Suppressor macrophage treated with lipopolysaccharide for 4 hours (primary cell): ENCODE measurements at regions not wholly inside any gene's neighbourhood (a gene's known extent, or its start where the extent isn't known, plus 50 kb on each side); places are given as distances from the start of the nearest gene placed in this dataset.
"Not testable (repeated sequence)": the region's sequence is repeated elsewhere in the genome, so short reads cannot be mapped to it uniquely, and the experiment has no call there.

Experiments
- DNase-seq: peaks from one replicate; pipeline ENCODE4 v3.0.0-alpha.2; 2020

DNA sequence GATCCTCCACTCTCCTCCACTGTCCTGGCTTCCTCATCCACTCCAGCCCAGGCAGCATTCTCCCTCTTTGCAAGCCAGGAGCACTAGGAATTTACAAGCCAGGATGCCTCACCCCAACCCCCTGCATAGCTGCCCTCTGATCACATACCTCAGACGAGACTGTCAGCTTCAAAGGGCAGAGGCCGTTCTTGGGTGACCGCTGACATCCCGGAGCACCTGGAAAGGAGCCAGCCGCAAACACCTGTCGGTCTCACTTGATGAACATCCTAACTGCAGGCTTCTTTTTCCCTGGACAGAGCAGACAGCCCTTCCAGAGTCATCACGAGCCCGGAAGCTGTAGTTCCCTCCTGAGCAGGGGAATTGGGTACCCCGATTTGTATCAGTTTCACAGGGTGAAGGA lies 451.3 kb upstream of the B3GAT1 start:
- DNase-seq = no peak

DNA sequence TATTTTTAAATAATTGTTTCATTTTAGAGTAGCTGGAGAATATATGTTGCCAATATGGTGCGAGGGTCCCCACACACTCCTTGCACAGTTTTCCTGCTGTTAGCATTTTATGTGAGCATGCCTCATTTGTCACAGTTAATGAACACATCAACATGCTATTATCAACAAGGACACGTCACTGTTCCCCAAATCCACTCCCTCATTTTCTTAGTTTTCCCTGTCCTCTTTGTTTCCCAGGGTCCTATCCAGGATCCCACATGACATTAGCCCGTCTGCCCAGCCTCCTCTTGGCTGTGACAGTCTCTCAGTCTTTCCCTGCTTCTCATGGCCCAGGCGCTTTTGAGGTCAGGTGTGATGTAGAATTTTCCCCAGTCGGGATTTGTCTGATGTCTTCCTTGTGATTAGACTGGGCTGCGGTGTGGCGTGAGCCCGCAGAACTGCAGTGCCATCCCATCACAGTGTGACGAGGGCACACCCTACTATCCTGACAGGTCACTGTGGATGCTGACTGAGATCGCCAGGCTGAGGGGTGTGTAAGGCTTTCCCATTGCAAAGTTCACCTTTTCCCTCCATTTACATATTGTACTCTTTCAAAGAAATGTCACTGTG lies 450.6 kb upstream of the B3GAT1 start:
- DNase-seq = no peak

DNA sequence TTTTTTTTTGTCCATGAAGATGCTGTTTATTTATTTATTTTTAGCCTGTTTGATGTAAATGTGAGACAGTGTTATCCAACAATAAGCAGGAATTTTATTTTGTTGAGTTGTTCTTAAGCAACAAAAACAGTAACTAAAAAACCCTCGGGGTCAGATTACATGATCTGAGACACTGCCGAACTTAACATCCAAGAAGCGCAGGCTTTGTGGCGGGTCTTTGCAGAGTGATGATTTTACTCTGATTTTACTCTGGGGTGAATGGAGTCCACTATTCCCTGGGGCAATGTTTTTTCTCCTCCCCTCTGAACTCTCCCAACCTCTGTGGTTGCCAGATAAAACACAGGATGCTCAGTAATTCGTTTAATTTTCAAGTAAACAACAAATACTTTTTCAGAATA lies 450.1 kb upstream of the B3GAT1 start:
- DNase-seq = no peak

DNA sequence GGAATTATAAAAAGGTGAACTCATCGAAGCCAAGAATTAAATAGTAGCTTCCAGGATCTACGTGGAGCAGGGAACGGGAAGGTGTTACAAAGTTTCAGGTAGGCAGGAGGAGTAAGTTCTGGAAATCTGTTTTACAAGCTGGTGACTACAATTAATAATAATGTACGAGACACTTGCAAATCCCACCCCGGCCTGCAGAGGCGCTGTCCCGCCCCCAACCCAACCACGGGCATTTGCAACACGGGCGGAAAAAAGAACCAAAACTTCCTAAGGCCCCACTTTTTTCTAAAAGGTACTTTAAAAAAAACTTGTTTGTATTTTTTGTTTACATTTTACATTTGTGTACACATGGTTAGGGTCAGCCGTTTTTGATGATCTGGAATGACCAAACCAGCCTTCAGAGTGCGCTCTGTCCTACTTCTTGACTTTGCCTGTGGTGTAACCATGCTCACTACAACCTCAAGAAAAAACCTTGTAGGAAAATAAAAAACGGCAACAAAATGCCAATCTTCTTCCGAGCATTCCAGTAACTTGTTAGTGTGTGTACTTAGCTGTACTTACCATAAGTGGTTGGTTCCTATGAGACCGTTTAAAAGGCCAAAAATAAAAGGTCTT lies 449.6 kb upstream of the B3GAT1 start:
- DNase-seq = no peak

DNA sequence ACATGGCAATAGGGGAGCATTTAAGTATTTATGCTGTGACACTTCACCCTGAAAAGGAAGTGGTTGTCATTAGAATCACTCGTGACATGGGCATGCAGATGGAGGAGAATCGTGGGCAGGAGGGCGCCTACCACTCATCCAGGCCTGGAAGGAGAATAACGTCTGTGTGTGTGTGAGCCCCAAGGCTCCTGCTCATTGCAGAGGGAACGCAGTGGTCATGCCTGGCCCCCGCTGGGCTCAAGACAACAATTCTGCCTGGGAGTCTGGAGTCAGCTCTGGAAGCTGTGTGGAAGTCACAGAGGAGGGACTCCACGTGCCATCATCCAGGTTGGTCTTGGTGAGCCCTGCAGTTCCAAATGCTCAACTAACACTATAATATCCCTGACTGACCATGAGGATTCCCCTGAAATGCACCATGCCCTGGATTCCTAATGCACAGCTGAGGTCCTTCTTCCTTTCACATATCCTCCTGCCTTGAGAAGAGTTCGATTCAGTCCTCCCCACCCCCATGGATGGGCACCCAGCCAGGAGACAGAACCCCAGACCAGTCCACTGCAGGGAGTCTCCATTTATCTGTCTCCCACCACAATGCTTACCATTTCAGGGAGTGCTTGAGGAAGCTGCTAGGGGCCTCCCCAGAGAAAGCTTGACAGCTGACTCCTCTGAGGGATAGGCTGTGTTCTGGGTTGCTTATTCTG lies 446.9 kb upstream of the B3GAT1 start:
- DNase-seq = no peak

DNA sequence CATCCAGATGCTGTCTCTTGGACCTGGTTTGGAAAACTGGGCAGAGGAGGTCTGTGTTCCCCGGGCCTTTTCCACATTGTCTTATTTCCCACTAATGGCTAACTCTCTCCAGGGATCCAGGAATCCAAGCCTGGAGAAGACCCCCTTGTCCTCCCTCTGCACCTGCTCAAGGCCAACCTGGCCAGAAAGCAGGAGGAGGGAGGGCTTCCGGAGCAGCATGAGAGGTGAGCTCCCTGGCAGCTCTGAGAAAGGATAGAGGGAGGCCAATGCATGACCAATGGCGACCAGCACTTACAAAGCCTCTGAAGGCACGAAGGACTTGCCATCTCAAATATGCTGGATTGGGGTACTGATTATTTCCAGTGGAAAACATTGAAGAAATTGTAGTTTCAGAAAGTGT lies 445.0 kb upstream of the B3GAT1 start:
- DNase-seq = no peak

DNA sequence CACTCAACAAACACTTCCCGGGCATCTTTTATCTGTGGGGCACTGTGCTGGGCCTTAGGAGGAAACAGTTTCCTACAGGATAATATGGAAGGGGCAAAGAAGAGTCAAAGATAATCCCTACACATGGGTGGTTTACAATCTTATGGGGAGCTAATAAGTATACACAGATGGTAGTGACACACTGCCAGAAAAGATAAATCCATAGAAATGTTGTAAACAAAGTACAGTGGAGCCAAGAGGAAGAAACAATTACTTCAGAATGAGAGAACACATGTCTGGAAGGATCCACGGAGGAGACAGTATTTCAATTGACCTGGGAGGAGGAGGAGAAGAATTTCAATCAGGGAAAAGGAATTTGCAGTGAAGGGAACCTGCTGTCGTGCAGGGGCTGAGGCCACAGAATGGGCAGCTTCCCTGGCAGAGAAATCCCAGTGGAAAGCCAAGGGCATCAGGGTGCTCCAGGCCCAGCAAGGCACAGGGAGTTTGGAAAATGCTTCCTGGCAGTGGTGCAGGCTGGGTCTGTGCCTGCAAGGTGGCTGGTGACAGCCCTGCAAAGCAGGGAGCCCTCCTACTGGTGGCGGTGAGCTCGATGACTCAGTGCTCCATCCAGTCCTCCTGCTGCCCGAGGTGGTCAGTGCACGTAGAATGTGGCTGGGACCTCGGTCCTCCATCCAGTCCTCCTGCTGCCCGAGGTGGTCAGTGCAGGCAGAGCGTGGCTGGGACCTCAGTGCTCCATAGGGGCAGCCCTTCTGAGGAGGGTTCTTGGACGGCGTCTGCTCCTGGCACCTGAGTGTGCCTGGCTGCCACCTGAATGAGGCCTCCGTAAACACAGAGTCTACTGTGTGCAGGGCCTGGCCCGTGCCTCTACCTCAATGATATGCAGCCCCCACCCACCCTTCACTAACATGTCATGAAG lies 444.3 kb upstream of the B3GAT1 start:
- no peak for DNase-seq

DNA sequence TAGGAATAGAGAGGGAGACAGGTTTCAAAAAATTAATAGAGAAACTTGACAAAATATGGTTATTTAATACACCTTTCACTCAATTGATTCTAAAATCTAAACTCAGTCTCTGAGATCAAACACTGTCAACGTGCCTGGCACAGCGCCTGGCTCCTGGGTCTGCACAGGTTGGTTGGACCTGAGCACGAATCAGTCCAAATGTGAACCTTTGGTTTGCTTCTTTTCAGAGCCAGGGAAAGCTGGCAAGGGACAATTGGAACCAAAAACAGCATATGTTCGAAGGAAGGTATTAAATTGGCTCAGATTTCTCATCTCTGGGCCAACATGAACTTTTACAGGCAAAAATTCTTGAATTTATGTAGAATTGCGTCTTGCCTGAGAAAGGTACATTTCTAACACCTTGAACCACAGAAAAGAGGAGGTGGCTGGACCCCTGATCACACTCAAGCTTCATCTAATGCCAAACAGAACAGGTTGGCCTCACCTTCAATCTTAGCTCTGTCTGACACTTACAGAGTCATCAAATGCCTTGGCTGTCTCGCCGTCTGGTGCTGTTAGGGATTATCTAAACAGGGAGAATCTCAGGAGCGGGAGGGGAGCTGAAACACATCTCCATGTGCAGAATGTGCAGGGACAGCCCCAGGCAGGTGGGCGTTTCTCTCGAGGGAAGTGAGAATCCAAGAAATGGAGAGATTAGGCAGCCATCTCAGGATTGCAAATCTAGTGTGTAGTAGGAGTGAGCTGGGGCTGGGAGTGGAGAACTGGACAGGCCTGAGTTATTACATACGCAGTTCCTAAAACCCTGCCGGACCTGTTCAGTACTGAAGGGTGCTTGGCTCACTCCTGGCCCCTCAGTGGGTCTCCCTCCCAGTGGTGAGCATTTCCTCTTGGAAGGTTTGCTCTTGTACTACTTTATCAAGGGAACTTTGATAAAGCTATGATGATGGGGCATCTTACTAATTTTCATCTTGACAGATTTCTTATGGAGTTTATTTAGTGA lies 442.2 kb upstream of the B3GAT1 start:
- no peak for DNase-seq

DNA sequence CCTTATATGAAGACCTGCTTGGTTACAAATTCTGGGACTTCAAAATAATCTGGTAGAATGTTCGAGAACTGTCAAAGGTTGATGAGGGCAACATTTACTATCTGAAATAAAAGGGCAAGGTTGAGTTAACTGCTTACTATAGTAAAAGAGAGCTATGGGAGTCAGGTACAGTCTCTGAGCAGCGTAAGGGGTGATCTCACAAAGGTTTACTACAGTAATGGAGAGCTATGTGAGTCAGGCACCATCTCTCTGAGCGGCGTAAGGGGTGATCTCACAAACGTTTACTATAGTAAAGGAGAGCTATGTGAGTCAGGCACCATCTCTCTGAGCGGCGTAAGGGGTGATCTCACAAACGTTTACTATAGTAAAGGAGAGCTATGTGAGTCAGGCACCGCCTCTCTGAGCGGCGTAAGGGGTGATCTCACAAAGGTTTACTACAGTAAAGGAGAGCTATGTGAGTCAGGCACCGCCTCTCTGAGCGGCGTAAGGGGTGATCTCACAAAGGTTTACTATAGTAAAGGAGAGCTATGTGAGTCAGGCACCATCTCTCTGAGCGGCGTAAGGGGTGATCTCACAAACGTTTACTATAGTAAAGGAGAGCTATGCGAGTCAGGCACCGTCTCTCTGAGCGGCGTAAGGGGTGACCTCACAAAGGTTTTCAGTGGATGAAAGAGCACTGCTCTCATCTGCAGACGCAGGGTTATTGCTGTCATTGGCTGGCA lies 439.6 kb upstream of the B3GAT1 start:
- DNase-seq = not testable (repeated sequence)

DNA sequence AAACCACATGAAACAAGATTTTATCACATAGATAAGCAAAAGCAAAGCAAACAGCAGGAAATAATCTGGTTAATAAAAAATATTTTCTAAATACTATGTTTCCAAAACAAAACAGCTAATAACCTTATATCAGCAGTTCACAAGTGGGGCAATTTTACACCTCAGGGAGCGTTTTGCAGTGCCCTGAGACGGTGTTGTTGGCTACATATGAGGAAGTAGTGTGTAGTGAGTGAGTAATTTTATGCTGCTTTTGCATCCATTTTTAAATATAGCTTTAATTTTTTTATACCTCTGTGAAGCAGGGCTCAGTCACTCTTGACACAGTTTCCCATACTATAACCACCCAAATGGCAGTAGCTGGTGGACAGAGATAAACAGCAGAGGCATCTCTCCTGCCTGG lies 438.5 kb upstream of the B3GAT1 start:
- no peak for DNase-seq

DNA sequence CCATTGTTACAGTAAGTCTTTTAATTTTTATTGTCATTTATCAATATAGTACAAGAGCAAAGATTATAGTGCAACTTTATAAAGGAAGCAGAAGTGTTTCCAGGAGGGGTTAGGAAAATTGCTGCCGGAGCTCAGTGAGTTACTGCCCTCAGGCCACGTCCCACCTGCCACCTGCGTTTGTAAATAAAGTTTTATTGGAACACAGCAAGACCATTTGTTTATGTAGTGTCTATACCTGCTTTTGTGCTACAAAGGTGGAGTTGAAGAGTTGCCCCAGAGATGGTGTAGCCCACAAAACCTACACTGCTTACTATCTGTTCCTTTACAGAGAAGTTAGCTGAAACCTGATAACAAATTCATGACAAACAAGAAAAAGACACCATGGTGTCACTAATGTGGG lies 437.8 kb upstream of the B3GAT1 start:
- no peak for DNase-seq

DNA sequence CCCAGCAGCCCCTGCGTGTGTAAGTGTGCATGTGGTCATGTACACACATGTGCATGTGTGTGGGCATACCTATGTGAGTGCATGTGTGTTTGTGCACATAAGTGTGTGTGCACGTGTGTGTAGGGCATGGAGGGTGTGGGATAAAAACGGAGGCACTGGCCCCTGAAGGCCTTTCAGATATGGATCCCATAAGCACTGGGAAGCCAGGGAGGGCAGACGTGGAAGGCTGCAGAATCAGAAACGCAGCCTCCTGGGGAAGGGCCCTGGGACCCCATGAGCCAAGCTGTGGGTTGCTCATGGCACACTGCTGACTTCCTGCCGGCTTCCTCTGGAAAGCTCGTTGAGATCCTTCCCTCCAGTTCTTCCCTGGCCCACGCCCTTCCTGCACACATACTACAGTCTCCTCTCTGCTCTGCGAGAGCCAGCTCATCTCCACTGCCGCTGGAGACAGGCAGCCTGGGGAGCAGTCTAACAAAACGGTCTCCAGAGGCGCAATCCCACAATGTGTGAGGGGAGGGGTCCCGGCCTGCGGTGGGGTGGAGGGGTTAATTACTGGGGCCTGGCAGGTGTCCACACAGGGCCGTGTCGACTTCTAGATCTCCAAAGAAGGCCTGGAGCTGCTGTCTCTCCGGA lies 435.2 kb upstream of the B3GAT1 start:
- no peak for DNase-seq

DNA sequence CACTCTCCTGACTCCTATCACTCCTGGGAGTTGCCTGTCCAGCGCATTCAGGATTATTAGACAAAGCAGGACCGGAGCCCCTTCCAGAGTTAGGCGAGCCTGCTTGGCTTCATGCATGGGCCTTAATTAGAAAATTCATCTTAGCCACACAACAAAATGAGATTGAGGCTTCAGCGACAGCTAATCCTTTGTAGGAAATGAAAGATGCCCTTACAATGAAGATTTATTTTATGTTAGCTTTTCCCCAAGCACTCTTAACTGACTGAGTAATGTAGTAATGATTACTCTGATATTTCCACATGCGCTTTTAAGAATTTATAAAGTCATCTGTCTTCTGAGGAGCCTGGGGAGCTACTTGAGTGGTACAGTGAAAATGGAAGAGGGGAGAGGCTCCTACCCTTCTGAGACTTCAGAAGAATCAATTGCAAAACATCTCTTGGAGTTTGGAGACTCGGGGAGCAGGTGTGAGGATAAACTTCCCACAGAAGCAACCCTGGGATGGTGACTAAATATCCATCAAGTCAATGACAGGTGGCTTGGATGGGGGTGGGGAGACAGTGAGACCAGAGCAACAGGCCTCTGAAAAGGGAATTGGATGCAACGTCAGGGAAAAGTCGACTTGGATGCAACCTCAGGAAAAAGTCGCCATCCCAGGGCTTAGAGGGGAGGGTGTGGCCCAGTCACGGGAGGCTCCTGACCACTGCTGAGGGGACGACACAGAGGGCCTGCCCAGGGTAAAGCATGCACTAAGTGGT lies 434.5 kb upstream of the B3GAT1 start:
- DNase-seq = no peak

DNA sequence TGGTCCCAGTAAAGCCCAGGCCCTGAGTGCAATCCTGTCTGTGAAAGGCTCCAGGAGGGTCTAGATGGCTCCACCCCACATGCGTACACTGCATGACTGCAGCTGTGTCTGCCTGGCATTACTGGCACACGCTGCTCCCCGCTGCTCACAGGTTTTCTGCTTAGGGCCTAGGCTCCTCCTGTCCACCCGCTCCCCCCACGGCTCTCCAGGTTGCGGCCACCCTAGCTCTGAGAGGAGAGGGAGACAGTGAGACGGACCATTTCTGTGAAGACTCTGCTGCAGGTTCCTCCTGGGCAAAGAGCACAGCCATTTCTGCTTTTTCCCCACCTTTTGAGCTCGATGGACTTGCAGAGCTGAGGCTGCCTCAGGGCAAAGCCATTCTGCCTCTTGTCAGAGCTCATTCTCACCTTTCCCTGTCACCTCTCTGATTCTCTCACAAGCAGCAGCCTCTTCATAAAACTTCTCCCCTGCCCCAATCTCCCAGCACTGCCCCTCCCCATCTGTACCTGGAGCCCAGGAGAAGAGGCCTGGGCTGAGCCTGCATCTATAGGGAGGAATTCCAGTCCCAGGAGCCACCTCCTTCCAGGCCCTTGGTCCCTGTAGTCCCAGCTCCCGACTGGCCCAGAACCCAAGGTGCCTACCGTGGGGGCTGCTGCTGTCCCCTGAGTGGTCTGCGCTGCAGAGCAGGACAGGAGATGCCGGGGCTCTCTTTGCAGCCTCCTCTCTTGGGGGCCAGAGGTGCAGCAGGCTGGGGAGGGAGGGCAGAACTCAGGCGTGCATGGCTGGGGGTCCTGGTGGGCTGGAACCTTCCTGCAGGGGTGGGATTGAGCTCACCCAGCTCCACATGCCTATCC lies 433.7 kb upstream of the B3GAT1 start:
- DNase-seq = no peak

DNA sequence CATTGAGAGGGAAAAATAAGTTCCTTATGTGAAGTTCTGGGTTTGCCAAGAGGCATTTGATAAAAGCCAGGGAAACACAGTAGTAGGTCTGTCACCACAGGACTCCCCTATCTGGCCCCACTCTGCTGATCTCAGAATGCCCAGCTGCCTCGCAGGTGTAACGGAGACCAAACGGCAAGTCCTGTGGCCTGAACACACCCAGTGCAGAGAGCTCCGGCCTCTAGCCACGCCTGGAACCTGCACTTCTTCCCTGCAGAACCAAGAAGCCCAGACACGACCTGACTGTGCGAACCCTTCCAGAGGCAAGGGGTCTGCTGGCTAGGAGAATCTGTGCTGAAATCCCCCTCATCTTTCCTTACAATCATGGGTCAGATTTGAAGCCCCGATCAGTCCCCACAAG lies 432.8 kb upstream of the B3GAT1 start:
- DNase-seq = no peak

DNA sequence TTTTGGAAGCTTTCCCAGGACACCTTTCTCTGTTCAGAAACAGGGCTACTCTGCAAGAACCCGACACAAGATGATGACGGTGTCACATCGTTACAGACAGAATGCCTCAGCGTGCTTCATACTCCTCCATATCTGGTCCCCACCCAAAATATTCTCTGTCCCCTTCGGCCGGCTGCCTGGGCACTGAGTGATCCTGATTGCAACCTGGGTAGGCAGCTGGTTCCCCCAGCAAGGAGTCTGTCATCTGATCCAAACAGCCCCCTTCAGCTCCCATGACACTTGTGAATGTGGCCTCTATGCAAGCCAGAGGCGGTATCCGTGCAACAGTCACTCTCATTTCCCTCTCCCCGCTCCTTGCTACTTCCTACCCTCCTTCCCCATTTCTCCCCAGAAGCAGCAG lies 431.7 kb upstream of the B3GAT1 start:
- DNase-seq = no peak

DNA sequence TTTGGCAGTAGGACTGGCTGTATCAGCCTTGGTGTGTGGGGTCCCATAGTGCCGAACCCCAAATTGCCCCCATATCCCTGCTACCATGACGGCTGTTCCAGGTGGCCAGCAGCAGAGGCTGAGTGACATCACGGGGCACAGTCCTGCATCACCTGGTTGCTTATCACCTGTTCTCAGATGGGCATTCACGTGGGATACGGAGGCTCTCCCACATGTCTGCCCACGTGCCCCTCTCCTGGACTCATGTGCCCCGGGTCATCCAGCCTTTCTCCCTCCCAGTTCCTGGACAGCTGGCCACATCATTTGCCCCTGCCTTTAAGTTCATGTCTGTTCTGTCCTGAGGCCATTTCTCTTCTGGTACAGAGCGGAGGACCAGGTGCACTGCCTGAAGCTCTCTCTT lies 431.0 kb upstream of the B3GAT1 start:
- DNase-seq = no peak

DNA sequence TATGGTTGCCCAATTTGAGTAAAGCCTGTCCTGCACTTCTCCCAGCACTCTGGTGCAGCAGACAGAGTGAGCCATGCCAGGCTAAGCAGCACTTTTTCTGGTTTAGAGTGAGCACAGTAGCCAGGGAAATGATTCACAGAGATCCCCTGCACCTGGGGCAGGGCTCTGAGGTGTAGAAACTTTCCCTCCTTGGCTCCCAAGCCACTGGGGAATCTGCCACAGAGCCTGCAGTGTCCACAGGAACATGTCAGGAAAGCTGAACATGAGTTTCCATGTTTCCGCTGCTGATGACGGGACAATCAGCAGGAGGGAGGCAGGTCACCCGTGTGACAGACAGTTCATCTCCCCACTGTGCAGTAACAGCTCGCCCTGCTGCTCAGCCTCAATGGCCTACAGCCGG lies 429.9 kb upstream of the B3GAT1 start:
- no peak for DNase-seq

DNA sequence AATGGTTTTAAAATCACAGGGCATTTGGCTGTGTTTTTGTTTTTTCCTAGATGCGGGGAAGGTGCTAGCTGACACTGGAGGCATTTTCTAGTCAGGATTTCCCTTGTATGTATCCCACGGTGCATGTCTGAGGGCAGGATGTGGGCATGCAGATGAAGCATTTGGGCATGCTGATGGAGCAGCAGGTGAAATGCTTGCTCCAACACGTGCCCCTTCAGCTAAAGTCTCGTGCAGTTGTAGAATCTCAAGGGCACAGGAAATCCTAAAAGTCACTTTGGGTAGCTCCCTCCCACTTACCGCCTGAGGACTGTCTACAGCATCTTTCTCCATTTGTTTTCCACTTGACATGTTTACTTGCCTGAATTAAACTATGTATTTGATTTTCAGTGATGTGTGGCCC lies 429.4 kb upstream of the B3GAT1 start:
- DNase-seq = no peak
